ENCODE measurements at regions not wholly inside any gene's neighbourhood (a gene's known extent, or its start where the extent isn't known, plus 50 kb on each side); places are given as distances from the start of the nearest gene placed in this dataset.
"Not testable (repeated sequence)": the region's sequence is repeated elsewhere in the genome, so short reads cannot be mapped to it uniquely, and the experiment has no call there.

DNA sequence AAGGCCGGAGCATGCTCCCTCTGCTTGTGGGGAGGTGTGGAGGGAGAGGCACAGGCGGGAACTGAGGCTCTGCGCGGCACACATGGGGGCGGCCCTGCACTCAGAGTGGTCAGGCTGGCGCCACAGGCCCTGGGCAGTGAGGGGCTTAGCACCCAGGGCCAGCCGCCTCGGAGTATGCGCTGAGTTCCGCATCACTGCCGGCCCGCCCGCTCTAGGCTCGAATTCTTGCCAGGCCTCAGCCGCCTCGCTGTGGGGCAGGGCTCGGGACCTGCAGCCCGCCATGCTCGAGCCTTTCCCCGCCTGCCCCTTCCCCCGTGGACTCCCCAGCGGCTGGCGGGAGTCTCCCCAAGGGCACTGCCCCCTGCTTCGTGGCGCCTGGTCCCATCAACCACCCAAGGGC lies 905.9 kb downstream of the SPATA31A6 start:
- CTCF ChIA-PET; H3K4me2 ChIP-seq; H3K4me1 ChIP-seq; POLR2A ChIA-PET; H3K27ac ChIP-seq; DNase-seq (ENCODE audit: low read depth in 1 of 2, low spot score in 1 of 2); ATAC-seq; FAIRE-seq; H3K9me3 ChIP-seq; H3K4me3 ChIP-seq: not testable (repeated sequence)
- 52% methylated on average over 6 of the region's 25 CpGs for WGBS (ENCODE audit: missing lambda C conversion rate)

DNA sequence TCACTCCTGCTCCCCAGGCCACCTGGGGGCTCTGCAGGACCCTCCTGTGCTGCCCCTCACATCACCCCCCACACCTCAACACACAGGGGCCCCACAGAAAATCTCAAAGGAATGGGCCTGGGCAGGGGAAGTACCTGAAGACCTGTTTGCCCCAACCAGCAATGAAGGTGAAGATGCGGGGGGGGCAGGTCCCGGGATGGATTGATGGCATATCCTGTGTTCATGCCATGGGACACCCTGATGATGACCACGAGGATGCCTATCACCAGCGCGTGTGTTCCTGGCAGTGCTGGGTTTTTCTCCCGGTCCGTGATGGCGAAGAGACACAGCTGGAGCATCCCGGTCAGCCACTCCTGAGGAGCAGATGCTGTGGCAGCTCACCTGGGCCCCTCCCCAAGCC lies 926.9 kb downstream of the SPATA31A6 start:
- POLR2A ChIA-PET; H3K27ac ChIP-seq; ATAC-seq; CTCF ChIA-PET; FAIRE-seq; H3K4me3 ChIP-seq; H3K4me1 ChIP-seq; H3K4me2 ChIP-seq; DNase-seq (ENCODE audit: low read depth in 1 of 2, low spot score in 1 of 2); H3K9me3 ChIP-seq: not testable (repeated sequence)
- 33% methylated on average over 2 of the region's 9 CpGs for WGBS (ENCODE audit: missing lambda C conversion rate)

DNA sequence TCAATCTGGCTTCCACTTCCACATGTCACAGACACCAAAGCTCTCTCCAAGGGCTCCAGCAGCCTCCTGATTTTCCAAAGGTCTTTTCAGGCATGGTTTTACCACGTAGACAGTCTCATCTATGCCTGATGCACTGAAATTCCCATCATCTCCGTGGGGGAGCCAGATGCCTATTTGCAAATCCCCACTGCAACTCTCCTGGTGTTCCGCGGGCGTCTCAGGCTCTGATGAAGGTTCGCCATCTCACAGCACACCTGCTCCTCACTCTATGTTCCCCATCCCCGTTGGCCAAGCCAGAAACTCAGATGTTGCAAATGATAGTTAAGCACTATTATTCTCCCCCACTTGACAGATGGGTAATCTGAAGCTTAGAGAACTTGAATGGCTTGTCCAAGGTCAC lies 929.4 kb downstream of the SPATA31A6 start:
- H3K4me1 ChIP-seq; H3K4me2 ChIP-seq; POLR2A ChIA-PET; ATAC-seq; DNase-seq (ENCODE audit: low read depth in 1 of 2, low spot score in 1 of 2); CTCF ChIA-PET; H3K27ac ChIP-seq; H3K4me3 ChIP-seq; FAIRE-seq; H3K9me3 ChIP-seq: not testable (repeated sequence)
- WGBS (ENCODE audit: missing lambda C conversion rate), result 47% methylated on average over 7 of the region's 7 CpGs

DNA sequence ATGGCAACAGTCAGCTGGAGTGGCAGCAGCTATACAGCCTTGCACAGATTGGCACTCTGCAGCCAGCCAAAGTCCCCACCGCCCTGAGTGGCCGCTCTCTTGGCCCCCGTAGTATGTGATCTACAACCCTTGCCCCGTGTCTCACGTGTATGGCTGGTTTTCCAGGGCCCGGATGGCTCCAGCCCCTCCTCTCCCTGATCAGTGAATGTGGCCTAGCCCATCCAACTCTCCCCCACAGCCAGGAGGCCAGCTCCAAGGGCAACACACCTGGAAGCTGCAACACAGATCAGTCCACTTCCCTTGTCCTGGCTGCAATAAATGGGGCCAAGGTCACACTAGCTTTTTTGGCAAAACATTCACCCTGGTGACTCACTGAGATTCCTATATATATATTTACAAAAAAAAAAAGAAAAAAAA lies 932.4 kb downstream of the SPATA31A6 start:
- 53% methylated on average over 5 of the region's 6 CpGs for WGBS (ENCODE audit: missing lambda C conversion rate)
- H3K4me3 ChIP-seq; H3K4me2 ChIP-seq; H3K4me1 ChIP-seq; DNase-seq (ENCODE audit: low read depth in 1 of 2, low spot score in 1 of 2); H3K27ac ChIP-seq; H3K9me3 ChIP-seq; FAIRE-seq; POLR2A ChIA-PET; ATAC-seq; CTCF ChIA-PET: not testable (repeated sequence)

DNA sequence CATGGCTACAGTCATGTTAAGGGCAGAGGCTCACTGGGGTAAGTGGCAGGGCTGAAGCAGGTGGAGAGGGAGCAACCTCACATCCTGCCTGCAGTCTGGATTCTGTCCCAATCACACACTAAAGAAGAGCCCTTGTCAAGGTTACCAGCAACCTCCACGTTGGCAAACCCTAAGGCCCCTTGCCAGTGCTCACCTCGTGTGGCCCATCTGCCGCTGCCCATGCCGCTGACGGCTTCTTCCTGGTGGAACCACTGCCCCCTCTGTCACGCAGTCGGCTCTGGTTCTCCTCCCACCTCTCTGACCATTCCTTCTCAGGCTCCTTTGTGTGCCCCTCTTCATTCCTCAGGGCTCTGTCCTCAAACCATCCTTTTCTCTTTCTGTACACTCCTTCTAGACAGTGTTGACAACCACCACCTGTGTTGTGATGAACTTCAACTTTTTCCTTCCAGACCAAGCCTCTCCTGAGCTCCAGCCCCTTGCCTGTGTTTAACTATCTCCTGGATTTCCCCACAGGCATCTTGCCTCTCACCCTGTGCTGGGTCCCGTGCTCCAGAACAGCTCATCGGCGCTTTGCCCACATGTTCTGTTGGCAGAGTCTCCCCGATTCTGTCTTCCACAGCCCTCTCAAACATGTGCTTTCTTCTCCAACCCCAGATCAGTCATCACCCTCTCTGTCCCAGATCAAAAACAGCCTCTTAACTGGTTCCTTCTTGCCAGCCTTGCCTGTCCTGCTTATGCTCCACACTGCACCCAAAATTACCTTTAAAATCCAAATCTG lies 934.8 kb downstream of the SPATA31A6 start:
- H3K4me3 ChIP-seq; H3K4me1 ChIP-seq; H3K27ac ChIP-seq; FAIRE-seq; POLR2A ChIA-PET; H3K4me2 ChIP-seq; H3K9me3 ChIP-seq; ATAC-seq; DNase-seq (ENCODE audit: low read depth in 1 of 2, low spot score in 1 of 2); CTCF ChIA-PET: not testable (repeated sequence)
- 44% methylated on average over 11 of the region's 11 CpGs for WGBS (ENCODE audit: missing lambda C conversion rate)

DNA sequence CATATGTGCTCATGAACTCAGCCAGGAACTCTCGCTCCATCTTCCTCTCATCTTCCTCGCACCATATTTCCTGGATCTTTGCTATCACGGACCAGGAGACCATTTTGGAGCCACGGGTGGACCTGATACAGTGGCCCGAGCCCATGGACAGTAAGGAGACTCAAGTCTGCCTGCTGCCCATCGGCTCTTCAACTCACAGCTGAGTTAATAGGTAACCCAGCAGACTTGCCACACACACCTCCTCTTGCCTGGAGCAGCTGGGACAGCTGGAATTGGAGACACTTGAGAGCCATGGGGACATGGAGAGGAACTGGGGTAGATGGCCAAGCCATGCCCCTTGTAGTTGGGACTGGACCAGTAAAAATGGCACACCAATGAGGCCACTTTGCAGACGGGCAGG lies 936.1 kb downstream of the SPATA31A6 start:
- FAIRE-seq, ATAC-seq: not testable (repeated sequence)

DNA sequence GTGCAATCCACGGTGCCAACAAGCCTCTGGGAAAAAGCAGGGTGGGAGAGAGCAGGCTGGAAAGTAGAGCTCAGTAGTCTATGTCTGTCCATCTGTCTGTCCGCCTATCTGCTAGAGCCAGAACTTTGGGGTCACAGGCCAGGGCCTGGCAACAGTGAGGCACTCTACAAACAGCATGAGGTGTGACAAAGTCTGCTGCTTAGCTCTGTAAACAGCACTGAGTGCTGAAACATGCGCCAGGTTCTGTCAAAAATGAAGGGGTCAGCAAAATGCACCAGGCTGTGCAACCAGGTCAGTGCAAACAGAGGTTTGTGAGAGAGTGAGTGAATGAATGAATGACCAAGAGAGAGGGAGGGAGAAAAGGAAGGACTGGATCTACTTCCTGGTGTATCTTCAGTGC lies 936.5 kb downstream of the SPATA31A6 start:
- TF ChIP-seq MAFK (IDR thresholded peaks at IDR 0.05; ENCODE audit: partially characterized antibody), result peak; percentile 15
- H3K27ac ChIP-seq; CTCF ChIA-PET; DNase-seq (ENCODE audit: low read depth in 1 of 2, low spot score in 1 of 2); ATAC-seq; H3K4me1 ChIP-seq; H3K9me3 ChIP-seq; H3K4me2 ChIP-seq; POLR2A ChIA-PET; H3K4me3 ChIP-seq; FAIRE-seq: not testable (repeated sequence)
- WGBS (ENCODE audit: missing lambda C conversion rate), result 73% methylated on average over 1 of the region's 3 CpGs

More for the DNA sequence above, 936.1 kb downstream of the SPATA31A6 start:
- DNase-seq (ENCODE audit: low read depth in 1 of 2, low spot score in 1 of 2); H3K4me3 ChIP-seq; H3K4me2 ChIP-seq; H3K27ac ChIP-seq; POLR2A ChIA-PET; H3K9me3 ChIP-seq; H3K4me1 ChIP-seq; CTCF ChIA-PET: not testable (repeated sequence)
- WGBS (ENCODE audit: missing lambda C conversion rate), result 17% methylated on average over 6 of the region's 7 CpGs

DNA sequence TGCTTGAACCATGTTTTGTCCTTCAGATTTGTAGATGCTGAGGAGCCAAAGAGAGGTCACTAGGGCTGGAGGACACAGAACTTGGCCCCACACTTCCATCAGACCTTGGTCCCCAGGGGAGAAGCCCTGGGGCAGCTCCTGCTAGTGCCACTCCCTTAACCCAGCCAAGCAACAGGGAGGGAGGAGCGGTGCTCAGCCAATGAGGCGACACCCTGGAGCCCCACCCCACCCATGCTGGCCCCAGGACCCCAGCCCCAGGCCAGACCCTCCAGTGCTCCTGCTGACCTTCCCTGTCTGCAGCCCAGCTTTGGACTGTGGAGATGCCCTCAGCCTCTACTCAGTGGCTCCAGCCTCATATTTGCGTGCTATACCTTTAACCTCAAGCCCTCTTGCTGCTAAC lies 942.4 kb downstream of the SPATA31A6 start:
- ATAC-seq, result not testable (repeated sequence)

DNA sequence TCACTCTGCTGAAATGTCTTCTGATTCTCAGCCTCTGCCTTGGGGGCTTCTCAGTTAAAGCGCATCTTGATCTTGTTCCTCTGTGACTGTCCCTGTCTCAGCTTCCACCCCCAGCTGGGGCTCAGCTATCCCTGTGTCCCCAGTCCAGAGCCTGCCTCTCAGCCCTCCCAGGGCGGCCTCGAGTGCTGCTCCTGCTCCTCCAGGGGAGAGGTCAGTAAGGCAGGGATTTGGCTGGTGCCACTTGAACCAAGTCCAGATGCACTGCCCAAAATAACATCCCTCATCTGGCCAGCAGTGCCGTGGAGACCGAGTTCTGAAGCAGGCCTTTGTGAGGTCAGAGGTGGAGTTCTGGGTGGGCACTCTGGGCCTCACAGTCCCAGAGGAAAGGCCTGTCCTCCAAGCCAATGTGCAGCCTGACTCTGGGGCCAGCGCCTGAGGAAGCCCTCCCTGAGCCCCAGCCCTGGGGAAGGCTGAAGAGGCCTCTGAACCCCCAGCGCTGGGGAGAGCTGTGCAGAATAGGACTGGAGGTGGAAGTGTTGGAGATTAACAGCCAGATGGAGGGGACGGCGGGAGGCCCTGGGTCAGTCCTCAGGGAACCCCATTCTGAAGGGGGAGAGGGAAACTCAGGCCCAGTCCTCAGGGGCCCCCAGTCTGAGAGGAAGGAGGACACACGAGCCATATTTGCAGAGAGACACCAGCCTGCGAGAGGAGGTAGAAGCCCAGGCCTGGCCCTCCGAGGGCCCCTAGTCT lies 943.7 kb downstream of the SPATA31A6 start:
- POLR2A ChIA-PET; H3K4me3 ChIP-seq; H3K27ac ChIP-seq; H3K4me2 ChIP-seq; H3K9me3 ChIP-seq; DNase-seq (ENCODE audit: low read depth in 1 of 2, low spot score in 1 of 2); ATAC-seq; H3K4me1 ChIP-seq; FAIRE-seq; CTCF ChIA-PET: not testable (repeated sequence)
- 62% methylated on average over 4 of the region's 12 CpGs for WGBS (ENCODE audit: missing lambda C conversion rate)

More for the DNA sequence above, 942.4 kb downstream of the SPATA31A6 start:
- WGBS (ENCODE audit: missing lambda C conversion rate), result 62% methylated on average over 2 of the region's 3 CpGs
- H3K4me2 ChIP-seq; H3K4me3 ChIP-seq; FAIRE-seq; POLR2A ChIA-PET; CTCF ChIA-PET; H3K27ac ChIP-seq; DNase-seq (ENCODE audit: low read depth in 1 of 2, low spot score in 1 of 2); H3K4me1 ChIP-seq; H3K9me3 ChIP-seq: not testable (repeated sequence)

DNA sequence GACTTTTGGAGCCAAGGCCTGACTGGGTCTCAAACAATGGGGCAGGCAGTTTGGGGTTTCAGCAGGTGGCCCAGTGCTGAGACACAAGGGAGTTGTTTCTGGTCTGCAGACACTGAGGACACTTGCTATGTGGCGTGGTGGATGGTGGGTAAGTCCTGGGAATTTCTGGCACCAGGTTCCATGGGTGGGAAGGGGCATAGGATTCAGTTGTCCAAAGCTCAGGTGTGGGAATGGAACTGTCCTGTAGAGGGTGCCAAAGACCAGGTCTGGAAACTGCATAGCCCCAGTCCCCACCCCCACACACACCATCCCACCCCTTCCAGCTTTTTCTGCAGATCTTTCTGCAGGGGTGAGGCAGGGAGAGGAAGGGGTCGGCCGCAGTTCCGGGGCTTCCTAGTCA lies 944.5 kb downstream of the SPATA31A6 start:
- WGBS (ENCODE audit: missing lambda C conversion rate), result 7% methylated on average over 3 of the region's 4 CpGs
- H3K4me2 ChIP-seq; H3K9me3 ChIP-seq; CTCF ChIA-PET; DNase-seq (ENCODE audit: low read depth in 1 of 2, low spot score in 1 of 2); H3K27ac ChIP-seq; FAIRE-seq; H3K4me3 ChIP-seq; ATAC-seq; POLR2A ChIA-PET; H3K4me1 ChIP-seq: not testable (repeated sequence)

DNA sequence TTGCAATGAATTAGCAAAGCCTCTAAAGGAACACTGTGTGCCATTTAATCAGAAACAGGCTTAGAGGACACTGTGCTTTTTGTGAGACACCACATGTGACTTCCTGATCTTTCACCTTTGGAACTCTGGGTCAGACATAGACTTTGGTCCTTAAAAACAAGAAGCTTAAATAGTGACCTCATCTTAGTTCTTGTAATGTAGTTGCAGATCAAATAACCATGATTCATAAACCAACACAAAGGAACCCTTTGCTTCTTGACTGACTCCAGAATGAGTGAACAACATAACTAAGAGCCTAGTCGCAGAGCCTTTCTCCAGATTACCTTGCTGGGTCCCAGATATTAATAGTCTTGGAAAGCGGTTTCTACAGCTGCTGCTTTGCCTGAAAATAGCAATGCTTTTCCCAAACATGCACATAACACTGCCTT lies 947.3 kb downstream of the SPATA31A6 start:
- POLR2A ChIA-PET; H3K27ac ChIP-seq; DNase-seq (ENCODE audit: low read depth in 1 of 2, low spot score in 1 of 2); H3K4me2 ChIP-seq; ATAC-seq; H3K4me1 ChIP-seq; H3K9me3 ChIP-seq; H3K4me3 ChIP-seq; CTCF ChIA-PET; FAIRE-seq: not testable (repeated sequence)
- 12% methylated on average over 2 of the region's 2 CpGs for WGBS (ENCODE audit: missing lambda C conversion rate)
